NCI-H128 (cell line): ENCODE measurements at regions not wholly inside any gene's neighbourhood (a gene's known extent, or its start where the extent isn't known, plus 50 kb on each side); places are given as distances from the start of the nearest gene placed in this dataset.

Experiments used
- DNase-seq: peaks from one replicate; lab custom pipeline; 2025; ENCODE audit not compliant: unreplicated experiment; lab: John Stamatoyannopoulos, UW

DNA sequence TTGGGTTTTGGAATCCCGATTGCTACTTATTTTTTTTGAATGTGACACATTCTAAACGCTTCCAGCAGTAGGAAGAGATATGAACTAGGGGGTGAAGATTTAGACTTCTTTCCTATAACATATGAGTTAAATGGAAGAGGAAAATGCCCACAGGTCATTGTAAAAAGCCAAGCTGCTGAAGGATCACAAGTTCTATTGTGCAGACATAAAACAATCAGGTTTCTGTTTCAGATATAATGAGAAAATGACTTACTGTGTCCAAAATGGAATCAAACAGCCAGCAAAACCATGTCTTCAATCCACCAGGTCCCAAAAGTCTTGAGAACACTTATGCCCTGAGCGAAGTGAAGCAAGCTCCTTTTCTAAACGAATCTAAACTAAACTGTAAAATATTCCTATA lies 157.0 kb upstream of the SOX9 start:
- DNase-seq: no peak

DNA sequence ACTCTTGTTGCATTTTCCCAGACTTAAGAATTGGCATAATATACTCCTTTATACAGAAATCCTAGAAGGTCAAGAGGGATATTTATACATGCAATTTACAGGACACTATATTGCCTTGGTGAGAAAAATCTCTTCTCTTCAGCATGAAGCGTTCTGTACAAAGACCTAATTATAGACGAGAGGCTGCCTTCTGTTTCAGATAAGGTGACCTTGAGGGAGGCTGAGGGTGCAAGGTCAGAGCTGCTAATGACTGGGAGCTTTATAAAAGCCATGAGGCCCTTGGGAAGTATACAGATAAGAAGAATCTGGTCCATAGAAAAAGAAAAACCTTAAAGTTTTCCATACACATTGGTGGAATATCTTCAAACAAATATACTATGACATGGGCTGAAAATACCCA lies 156.3 kb upstream of the SOX9 start:
- DNase-seq: no peak

DNA sequence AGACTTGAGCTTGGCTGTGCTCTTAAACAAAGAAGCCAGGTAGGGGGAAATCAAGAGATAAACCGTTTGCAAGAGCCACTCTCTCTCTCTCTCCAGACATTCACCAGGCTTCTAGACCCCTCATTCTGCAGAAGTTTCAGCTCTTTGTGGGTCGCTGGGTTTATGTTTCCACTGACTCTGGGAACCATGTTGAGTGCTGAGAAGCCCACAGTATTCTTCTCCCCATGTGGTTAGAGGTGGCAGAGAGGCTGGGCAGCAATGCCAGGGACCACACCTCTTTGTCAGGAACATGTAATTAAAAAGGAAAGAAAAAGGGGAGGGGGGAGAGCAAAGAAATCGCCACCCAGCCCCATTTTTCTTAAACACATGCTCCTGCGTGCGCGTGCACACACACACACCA lies 154.8 kb upstream of the SOX9 start:
- no peak for DNase-seq

DNA sequence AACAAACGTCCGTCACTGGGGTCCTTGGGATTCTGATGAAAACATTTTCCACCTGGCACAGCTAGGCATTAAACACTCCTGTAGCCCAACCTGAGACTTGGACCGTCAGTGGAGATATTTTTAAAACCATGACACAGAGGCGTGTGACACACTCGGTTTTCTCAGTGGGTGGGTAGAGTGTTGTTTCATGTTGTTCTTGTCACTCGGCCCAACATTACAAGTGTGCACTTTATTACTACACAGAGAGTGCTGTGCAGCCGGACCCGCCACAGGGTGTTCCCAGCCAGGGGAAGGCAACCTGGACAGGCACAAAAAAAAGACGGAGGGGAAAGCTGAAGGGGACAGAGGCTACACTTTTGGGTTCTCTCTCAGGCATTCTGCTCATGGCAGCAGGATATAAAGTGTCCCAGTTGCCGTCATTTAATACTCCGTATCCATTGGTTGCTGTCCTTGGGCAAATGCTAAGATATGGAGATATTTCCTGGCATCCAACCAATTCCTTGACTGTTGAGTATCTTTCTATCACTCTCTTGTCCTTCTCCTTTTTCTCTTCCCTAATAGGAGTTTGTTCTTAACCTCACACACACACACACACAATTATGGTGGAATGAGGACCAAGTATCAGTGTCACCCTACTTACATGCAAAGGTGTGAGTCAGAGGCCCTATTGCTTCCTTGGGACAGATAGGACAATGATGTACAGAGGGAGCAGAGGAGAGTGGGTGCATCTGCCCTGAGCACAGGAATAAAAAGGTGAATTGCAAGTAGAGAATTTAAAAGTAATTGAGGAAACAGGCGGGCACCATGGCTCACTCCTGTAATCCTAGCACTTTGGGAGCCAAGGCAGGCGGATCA lies 154.1 kb upstream of the SOX9 start:
- no peak for DNase-seq

DNA sequence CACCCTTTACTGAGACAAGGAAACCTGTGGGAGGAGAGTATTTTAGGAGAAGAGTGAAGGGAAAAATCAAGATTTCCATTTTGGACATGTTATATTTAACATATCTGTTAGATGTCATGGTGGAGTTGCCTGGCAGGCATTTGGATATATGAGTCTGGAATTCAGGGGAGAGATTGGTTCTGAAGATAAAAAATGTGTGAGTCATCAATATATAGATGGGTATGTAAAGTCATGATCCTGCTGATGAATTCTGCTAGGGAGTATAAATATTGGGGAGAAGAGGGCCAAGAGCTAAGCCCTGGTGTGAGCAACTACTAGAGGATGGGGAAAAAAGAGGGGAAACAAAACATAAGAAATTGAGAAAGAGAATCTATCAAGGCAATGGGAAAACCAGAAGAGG lies 151.3 kb upstream of the SOX9 start:
- DNase-seq: no peak

DNA sequence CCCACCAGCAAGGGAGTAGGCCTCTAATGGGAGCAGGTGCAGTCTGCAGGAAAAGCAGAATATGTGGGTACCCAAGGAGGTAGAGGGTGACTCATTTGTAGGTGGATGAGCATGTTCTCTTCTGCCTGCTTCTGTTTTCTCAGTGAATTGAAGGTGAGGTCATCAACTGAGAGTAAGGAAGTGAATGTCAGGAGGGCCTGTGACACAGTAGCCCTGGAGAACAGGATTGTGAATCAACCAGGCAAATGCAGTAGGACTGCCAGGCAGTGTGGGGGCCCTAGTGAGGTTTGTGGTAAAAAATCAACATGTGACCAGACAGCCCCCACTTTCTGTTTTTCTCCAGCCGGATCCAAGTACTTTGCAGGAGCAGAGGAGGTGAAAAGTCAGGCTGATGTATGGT lies 150.5 kb upstream of the SOX9 start:
- DNase-seq: no peak

DNA sequence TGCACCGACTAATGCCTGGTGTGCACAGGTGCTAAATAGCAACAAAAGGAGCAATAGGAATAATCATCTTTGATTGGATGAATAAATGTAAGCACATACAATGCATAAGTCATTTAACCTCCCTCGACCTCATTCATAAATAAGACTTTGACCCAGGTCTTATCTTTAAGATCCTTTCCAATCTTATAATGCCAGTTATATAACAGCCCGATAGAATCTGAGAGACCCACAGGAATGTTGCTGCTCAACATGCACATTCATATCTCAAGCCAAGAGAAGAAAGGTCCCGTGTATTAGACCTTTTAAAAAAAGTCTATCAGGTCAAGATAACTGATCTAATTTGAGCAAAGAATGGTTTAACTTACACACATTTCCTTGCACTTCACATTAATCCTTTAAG lies 146.8 kb upstream of the SOX9 start:
- no peak for DNase-seq

DNA sequence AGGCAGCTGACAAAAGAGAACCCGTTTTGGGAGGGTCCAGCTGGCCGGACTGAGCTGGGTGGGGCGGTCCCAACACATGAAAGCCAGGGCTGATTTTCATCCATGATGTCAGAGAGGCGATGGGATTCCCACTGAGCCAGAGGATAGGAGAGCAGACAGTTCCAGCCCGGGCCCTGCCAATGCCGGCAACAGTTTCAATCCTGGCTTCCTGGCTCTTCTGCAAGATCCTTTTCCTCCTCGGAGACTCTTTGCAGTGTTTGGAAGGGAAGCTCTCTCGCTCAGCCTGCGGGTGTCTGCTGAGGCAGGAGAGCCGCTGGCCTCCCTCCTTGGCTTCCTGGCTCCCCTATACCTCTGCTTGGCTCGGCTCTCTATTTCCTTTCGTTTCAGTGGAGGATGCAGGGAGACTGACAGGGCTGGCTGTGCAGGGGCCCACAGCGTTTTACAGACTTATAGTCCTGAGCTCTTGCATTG lies 145.5 kb upstream of the SOX9 start:
- DNase-seq: no peak

DNA sequence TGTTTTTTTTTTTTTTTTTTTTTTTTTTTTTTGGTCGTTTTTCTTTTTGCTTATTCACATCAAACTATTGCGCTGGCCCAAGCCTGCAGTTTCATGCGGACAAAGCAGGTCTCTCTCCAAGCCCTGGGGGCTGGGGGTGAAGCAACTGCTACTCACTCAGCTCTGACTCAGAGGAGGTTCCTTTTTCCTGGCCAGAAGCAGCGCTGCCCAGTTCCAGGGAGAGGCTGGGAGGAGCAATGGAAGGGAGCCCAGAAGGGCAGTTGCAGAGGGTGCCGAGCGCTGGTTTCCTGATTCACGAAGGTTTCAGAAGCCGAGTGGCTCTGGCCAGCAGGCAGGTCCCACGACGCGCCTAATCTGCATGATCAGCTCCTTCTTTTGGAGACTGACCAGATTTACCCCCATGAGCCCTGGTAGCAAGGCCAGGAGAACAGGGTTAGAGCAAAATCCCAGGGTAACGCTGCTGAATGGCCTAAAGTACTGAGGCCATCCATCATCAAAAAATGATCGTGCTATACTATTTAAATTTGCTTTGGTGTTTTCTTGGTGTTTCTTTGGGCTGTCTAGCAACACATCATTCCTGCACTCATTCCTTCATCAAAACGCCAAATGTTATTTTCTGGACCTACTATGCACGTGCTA lies 144.7 kb upstream of the SOX9 start:
- no peak for DNase-seq

DNA sequence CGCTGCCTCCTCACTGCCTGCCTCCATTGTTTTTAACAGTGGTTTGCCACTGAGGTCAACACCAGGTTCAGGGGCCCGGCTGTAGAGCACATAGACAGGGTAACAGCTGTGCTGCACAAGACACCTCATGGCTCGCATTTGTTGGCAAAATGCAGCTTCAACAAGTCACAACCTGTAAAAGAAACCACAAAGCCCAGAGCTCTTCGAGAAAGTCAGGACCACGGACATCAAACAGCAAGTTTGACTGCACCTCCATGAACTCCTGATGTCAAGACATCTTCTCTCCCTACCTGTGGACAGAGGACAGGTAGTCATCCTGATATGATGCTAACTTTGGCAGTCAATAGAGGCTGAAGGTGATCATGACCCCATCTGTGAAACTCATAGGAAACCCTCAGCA lies 142.4 kb upstream of the SOX9 start:
- DNase-seq: no peak

DNA sequence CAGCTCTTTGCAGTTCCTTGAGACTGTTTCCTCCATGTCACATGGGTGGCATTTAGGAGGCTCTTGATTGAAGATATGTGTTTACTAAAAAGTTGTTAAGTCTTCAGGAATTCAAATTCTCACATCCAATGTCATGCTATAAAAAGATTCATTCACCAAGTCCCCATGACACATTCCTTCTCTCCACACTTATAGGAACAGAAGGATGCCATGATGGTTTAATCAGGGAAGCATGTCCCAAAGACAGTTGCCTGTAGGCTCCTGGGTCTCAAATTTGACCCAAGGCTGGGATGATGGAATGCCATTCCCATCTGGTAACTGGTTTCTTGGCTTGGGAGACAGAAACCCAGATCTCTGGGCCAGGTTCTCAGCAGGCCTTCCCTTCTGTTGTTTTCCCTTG lies 140.6 kb upstream of the SOX9 start:
- DNase-seq: no peak

DNA sequence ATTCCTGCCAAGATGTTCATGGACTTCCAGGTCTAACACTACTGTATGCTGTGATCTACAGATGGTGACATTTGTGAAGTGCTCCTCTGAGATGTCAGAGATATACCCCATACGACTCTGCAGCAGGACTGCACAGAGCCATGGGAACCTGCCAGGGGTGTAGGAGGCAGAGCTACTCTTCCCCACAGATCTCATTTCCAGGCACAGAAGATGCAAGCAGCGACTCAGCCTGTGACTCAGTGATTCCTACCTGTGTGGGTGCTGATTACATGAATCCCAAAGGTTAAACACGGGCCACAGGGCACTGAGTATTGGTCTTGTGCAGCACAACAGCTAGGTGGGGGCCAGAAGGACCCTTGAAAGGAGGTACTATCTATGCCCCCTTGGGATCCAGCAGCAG lies 137.0 kb upstream of the SOX9 start:
- no peak for DNase-seq

DNA sequence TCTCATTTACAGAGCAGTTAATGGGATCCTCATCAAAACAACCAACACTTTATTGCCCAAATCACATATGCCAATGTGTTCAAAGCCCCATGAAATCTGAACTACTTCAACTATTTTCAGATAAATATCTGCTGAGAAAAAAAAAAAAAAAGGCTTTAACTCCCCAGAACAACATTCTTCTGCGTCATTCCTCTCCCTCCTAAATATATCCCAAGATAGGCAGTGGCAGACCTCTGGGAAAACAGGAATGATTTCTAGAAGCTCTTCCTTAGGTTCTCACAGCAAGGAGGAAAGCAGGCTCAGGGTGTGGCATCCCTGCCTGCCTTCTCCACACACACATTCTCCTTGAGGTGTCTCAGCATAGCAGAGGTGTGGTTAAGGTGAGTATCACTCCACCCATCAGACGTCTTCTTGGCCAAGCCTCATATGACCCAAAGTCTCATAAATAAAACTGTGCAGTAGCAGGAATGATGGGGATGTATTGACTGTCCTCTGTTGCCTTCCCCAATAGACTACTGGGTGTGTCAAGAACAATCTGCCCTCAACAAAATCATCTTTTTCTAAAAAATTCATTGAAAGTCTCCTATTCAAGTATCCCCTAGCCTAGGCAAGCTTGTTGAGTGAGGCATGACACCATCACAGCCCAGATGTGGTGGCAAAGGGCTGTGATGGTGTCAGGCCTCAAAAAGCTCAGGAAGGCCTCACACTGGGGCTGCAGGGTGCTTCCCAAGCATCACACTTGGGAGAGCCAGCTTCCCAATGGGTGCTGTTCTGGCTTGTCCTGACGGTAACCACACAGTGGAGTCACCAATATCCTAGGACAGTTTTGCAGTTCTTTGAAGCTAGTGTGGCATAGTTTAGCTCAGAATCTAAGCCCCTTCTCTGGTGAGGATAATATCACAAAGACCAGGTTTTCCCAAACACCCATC lies 135.4 kb upstream of the SOX9 start:
- DNase-seq: no peak

DNA sequence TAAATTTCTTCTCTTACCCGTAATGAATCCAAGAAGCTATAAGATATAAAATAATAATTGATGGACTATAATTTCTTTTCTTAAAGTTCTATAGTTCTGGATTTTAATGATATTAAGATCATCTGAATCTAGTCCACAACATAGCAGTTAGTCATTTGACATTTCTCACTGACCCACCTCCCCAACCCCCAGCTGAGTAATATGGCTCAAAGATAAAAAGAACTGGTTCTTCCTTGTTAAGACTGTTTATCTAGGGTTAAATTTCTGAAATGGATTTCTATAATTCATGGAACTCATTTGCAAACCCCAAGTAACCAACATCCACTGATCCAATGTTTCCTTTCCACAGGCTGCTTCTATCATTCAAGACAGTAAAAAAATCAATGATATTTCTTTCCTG lies 133.9 kb upstream of the SOX9 start:
- no peak for DNase-seq

DNA sequence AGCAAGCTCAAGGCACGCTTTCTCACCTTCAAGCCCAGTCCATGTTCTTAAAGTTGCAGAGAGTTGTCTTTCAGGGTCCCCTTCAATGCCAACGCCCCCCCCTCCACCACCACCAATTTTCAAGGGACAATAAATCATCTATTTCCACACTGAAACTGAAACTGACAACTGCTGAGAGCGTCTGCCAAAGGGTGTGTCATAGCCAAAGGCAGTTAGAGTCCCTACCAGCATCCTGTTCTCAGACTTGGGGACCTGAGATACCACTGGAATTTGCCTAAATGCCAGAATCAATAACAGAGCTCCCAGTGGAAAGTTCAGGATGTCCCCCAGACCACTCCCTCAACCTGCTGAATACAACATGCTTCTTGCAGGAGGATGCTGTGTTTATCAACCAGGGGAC lies 133.2 kb upstream of the SOX9 start:
- no peak for DNase-seq

DNA sequence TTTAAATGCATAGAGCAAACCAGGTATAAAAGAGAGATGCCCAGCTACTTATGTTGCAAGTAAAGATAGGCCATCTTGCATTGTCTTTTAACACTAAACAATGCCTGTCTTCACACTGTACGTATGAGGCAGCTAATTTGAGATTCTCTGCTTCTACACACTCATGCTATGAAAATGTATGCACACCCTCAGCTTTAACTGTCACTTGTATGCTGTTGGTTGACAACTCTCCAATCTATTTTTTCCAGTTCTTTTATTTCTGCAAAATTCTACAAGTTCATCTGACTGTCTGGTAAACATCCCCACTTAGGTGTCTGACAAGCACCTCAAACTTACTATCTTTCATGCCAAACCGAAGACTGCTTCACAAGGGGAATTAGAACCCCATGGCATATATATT lies 131.7 kb upstream of the SOX9 start:
- DNase-seq: no peak

DNA sequence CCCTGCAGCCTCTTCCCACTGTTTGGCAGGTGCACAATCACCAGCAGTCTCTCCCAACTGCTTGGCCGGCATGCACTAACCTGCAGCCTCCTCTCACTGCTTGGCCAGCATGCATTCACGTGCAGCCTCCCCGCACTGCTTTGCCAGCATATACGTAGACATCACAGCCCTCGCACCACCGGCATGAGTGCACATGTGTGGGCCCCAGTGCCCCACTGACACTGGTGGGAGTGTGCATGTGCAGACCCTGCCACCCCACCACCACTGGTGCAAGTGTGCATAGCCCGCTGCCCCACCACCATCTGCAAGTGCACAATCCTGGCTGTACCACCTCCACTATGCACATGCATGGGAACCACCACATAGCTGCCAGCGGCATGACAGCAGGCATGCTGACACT lies 127.5 kb upstream of the SOX9 start:
- no peak for DNase-seq

DNA sequence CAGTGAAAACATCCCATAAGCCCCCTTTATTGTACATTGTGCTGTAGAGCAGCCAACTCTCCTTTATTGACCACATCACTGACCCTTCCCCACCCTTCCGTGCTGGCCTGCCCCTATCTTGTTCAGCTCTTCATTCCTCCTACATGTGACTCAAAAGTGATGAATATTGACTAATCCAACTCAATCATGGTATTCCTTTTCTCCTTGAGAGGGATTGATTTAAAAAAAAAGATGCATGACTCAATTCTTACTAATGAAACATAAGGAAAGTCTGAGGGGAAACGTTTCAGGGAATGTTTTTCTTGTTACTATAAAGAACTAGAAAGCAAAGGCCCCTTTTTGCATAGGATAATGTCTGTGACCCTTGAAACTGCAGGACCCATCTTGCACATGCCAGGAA lies 125.2 kb upstream of the SOX9 start:
- no peak for DNase-seq

DNA sequence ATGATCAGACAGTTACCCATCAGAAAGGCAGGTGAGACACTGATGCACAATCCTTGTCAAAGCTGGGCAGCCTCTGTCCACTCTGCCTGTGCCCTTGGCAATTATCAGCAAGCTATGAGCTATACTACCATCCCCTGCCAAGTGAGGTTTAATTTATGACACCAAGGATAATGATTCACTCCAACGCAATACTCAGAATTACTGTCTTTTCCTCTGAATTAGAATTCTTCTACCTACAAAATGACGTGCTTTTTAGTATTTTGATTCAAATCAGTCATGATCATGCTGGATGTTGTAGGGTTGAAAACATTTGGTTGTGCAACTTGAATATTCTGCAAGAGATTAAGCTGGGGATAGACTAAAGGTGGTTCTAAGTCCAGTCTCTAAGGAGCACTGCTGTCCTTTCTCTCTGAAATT lies 116.8 kb upstream of the SOX9 start:
- DNase-seq: no peak

DNA sequence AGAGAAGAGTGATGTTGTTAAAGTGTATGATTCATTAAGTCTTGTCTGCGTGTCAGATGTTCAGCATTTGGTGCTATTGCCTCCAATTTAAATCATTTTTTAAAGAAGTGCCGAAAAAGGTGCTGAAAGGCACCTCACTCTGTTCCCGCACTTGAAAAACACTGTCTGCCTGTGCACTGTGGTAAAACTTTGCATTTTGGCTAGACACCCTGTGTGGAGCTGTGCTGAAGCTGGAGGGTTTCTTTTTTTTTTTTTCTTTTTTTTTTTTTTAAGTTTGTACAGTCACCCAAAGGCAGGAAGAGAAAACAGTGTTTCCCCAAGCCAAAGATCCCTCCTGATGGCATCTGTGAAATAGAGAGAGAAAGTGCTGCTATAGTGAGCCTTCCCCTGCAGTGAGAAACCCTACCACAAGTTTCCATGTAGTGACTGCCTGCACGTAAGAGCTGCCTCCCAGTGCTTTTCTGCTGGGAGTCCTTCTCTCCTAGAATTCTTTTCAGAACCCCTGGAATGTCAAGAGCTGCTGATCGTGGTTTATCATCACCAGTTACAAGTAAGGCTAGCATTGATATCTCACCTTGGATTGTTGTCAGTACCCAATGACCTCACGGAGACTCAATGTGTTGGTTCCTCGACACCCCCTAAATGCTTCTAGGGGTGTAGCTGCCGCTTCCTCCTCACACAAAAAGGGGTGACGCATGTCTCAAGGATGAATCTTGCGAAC lies 116.0 kb upstream of the SOX9 start:
- DNase-seq: no peak
